ENCODE measurements at regions not wholly inside any gene's neighbourhood (a gene's known extent, or its start where the extent isn't known, plus 50 kb on each side); places are given as distances from the start of the nearest gene placed in this dataset.
A peak's percentile ranks its signal among the peaks of the same experiment; 100 is the strongest.

GRCh38 chr7:18426564-18427226, 68.9 kb upstream of the HDAC9 start:
- DNase-seq (ENCODE audit: low spot score) = no peak
- H3K27ac ChIP-seq = no peak overlapping the region
- H3K4me1 Mint-ChIP-seq = peaks cover 37% of the 10 kb centered on the region

GRCh38 chr7:18429547-18429946, 66.0 kb upstream of the HDAC9 start:
- Mint-ChIP-seq H3K27ac (no peak overlapping the region), H3K27me3 (ENCODE audit: insufficient read depth, low read depth) (no peaks in the 10 kb centered on the region), H3K36me3 (no peaks in the 10 kb centered on the region), H3K4me1 (peaks cover 21% of the 10 kb centered on the region), H3K9me3 (peaks cover 2% of the 10 kb centered on the region), H3K4me3 (no peak overlapping the region)
- Histone ChIP-seq H3K27me3 (no peaks in the 10 kb centered on the region), H2AFZ (replicated peaks) (no peak overlapping the region), H3K36me3 (no peaks in the 10 kb centered on the region), H3K27ac (no peak overlapping the region), H3K4me1 (peaks cover 13% of the 10 kb centered on the region), H3K4me3 (no peak overlapping the region), H3K4me2 (no peak overlapping the region), H3K79me2 (ENCODE audit: low read depth) (no peaks in the 10 kb centered on the region), H3K9me3 (ENCODE audit: low read depth) (no peaks in the 10 kb centered on the region), H4K20me1 (ENCODE audit: low read depth) (no peaks in the 10 kb centered on the region), H3F3A (ENCODE audit: low read depth) (no peaks in the 10 kb centered on the region), H3K9ac (no peak overlapping the region)
- no peak for DNase-seq (ENCODE audit: low spot score)
- TF ChIP-seq EZH2 (IDR thresholded peaks at IDR 0.05) (no peak), EZH2phosphoT487 (IDR thresholded peaks at IDR 0.05) (no peak), CTCF (IDR thresholded peaks at IDR 0.05) (no peak)

More at GRCh38 chr7:18426564-18427226, 68.9 kb upstream of the HDAC9 start:
- H3K36me3 ChIP-seq = no peaks in the 10 kb centered on the region
- no peak overlapping the region for H3K4me3 Mint-ChIP-seq
- no peaks in the 10 kb centered on the region for H4K20me1 ChIP-seq (ENCODE audit: low read depth)
- H3K9me3 ChIP-seq (ENCODE audit: low read depth) = no peaks in the 10 kb centered on the region
- no peak overlapping the region for H3K27ac Mint-ChIP-seq
- no peaks in the 10 kb centered on the region for H3K27me3 Mint-ChIP-seq (ENCODE audit: insufficient read depth, low read depth)
- no peak for TF ChIP-seq CTCF (IDR thresholded peaks at IDR 0.05)
- H3K27me3 ChIP-seq = no peaks in the 10 kb centered on the region
- no peak overlapping the region for H3K9ac ChIP-seq
- H3K4me2 ChIP-seq = no peak overlapping the region
- no peaks in the 10 kb centered on the region for H3K79me2 ChIP-seq (ENCODE audit: low read depth)
- H3K9me3 Mint-ChIP-seq = peaks cover 2% of the 10 kb centered on the region
- H3K36me3 Mint-ChIP-seq = no peaks in the 10 kb centered on the region
- no peak overlapping the region for H2AFZ ChIP-seq (replicated peaks)
- peaks cover 34% of the 10 kb centered on the region for H3K4me1 ChIP-seq
- peaks cover 8% of the 10 kb centered on the region for H3F3A ChIP-seq (ENCODE audit: low read depth)
- H3K4me3 ChIP-seq = no peak overlapping the region

GRCh38 chr7:18430810-18431209, 64.7 kb upstream of the HDAC9 start:
- Mint-ChIP-seq H3K9me3 (peaks cover 2% of the 10 kb centered on the region), H3K4me1 (peaks cover 14% of the 10 kb centered on the region), H3K4me3 (no peak overlapping the region), H3K27ac (peak overlapping the region; percentile 4), H3K27me3 (ENCODE audit: insufficient read depth, low read depth) (no peaks in the 10 kb centered on the region), H3K36me3 (no peaks in the 10 kb centered on the region)
- DNase-seq (ENCODE audit: low spot score) = no peak
- H3F3A ChIP-seq (ENCODE audit: low read depth) = no peaks in the 10 kb centered on the region
- H2AFZ ChIP-seq (replicated peaks) = no peak overlapping the region
- H3K9me3 ChIP-seq (ENCODE audit: low read depth) = no peaks in the 10 kb centered on the region
- peaks cover 13% of the 10 kb centered on the region for H3K4me1 ChIP-seq
- H3K79me2 ChIP-seq (ENCODE audit: low read depth) = no peaks in the 10 kb centered on the region
- H3K27me3 ChIP-seq = no peaks in the 10 kb centered on the region
- no peaks in the 10 kb centered on the region for H3K36me3 ChIP-seq
- H4K20me1 ChIP-seq (ENCODE audit: low read depth) = no peaks in the 10 kb centered on the region
- no peak overlapping the region for H3K4me3 ChIP-seq
- no peak overlapping the region for H3K4me2 ChIP-seq
- no peak overlapping the region for H3K9ac ChIP-seq
- TF ChIP-seq CTCF (IDR thresholded peaks at IDR 0.05) = no peak
- TF ChIP-seq EZH2phosphoT487 (IDR thresholded peaks at IDR 0.05) = no peak
- TF ChIP-seq EZH2 (IDR thresholded peaks at IDR 0.05) = no peak
- H3K27ac ChIP-seq = no peak overlapping the region

Data from neural progenitor cell (in vitro differentiated cells).